Sigmoid colon (tissue), 6 donors: ENCODE measurements at regions not wholly inside any gene's neighbourhood (a gene's known extent, or its start where the extent isn't known, plus 50 kb on each side); places are given as distances from the start of the nearest gene placed in this dataset.

ENCODE experiments used
- DNase-seq: peaks from one replicate; pipeline ENCODE4 v3.0.0-alpha.2; 2019
- H3K27ac ChIP-seq, 4 donors: fragments of 200-600 bp; sonication (generic); one replicate each; pipeline ENCODE4 v1.5.1; 2016 to 2019; ENCODE audit warnings: mild to moderate bottlenecking in 1 of 4
- H3K27me3 ChIP-seq, 3 donors: fragments of 200-600 bp; sonication (generic); one replicate each; pipeline ENCODE4 v1.5.1; 2019; ENCODE audit warnings: mild to moderate bottlenecking in 1 of 3
- H3K36me3 ChIP-seq, 4 donors: fragments of 200-600 bp; sonication (generic); one replicate each; pipeline ENCODE4 v1.5.1; 2016 to 2019
- H3K4me1 ChIP-seq, 4 donors: fragments of 200-600 bp; sonication (generic); one replicate each; pipeline ENCODE4 v1.5.1; 2017 to 2019
- H3K4me3 ChIP-seq, 4 donors: fragments of 200-600 bp; sonication (generic); one replicate each; pipeline ENCODE4 v1.5.1; 2017 to 2019; ENCODE audit warnings: mild to moderate bottlenecking in 2 of 4, moderate library complexity in 1 of 4
- H3K9me3 ChIP-seq, 4 donors: fragments of 200-600 bp in 3 of 4; sonication (generic) in 3 of 4; one replicate each; pipeline versions ENCODE4 v1.5.1 to v1.6.1; 2013 to 2019
- EP300 ChIP-seq, 4 donors: sonication (generic); formaldehyde crosslinking; IDR thresholded peaks; one replicate each; pipeline ENCODE4 v1.6.1; 2017; ENCODE audit warnings: antibody characterized with exemption in 4 of 4
- POLR2A ChIP-seq, 2 donors: fragments of 450-650 bp; IDR thresholded peaks; one replicate each; pipeline ENCODE4 v1.6.1; 2016; ENCODE audit warnings: antibody characterized with exemption in 2 of 2, mild to moderate bottlenecking in 2 of 2, moderate library complexity in 2 of 2
- POLR2AphosphoS5 ChIP-seq, 4 donors: sonication (generic); formaldehyde crosslinking; IDR thresholded peaks; one replicate each; pipeline ENCODE4 v1.6.1; 2017; ENCODE audit warnings: antibody characterized with exemption in 4 of 4
- WGBS, 2 donors: extraction: QIAGEN DNeasy Blood & Tissue Kit; methylation state at CpG; one replicate each; pipeline ENCODE4 v1.1.7; 2013; 5-methylcytosine and 5-hydroxymethylcytosine counted together
- intact Hi-C: fragments of 100-400 bp; cut with DNase I; formaldehyde crosslinking; loops from one replicate; pipeline ENCODE4 v1.15.1; 2023
- TF ChIP-seq, protein P1 (sequence below), 4 experiments: fragments of 450-650 bp in 3 of 4; fragments of 200-600 bp in 1 of 4; IDR thresholded peaks; one replicate each; pipeline ENCODE4 v1.5.1; 2016 to 2019; ENCODE audit warnings: antibody characterized with exemption in 4 of 4, mild to moderate bottlenecking in 3 of 4, moderate library complexity in 2 of 4
- donor health status: healthy with polysubstance abuse.
- donor health status: healthy.

DNA sequence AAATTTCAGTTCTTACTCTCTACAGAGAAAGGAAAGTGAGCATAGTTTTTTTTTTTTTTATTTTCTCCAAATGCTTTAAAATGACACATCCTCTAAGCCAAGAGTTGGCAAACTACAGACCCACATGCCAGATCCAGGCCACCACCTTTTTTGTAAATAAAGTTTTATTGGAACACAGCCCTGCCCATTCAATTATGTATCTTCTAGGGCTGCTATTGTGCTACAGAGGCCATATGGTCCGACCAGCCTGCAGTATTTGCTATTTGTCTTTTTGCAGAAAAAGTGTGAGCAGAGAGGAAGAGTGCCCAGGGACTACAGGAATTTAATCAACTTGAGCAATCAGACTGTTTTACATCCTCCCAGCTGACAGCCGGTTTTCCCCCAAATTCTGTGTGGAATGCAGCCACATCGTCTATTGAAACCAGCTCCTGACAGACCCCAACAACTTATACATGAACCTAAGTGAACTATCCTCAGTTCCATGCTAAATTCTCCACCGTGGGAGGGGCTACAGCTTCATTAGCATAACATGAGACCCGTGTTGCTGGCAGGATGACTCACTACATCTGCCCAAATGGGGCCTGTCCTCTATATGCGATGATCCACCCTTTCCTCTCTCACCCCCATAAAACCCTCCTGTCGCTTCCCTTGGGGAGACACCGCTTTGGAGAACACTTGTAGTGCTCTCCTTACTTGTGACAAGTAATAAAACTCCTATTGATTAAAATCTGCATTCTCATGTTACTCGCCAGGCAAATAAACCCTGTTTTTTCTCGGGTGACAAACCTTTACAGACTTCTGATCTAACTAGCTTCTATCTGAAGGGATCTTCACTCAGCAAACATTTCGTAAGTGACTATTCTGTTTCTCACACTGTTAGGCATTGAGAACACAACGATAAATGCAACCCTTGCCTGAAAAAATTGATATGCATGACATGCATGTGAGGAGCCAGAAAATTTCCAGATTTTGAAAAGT lies 149.4 kb upstream of the HS3ST3A1 start:
- TF ChIP-seq EP300 (IDR thresholded peaks at IDR 0.05) (no peak), POLR2A (IDR thresholded peaks at IDR 0.05) (no peak), POLR2AphosphoS5 (IDR thresholded peaks at IDR 0.05) (no peak)
- TF ChIP-seq, protein P1, sequence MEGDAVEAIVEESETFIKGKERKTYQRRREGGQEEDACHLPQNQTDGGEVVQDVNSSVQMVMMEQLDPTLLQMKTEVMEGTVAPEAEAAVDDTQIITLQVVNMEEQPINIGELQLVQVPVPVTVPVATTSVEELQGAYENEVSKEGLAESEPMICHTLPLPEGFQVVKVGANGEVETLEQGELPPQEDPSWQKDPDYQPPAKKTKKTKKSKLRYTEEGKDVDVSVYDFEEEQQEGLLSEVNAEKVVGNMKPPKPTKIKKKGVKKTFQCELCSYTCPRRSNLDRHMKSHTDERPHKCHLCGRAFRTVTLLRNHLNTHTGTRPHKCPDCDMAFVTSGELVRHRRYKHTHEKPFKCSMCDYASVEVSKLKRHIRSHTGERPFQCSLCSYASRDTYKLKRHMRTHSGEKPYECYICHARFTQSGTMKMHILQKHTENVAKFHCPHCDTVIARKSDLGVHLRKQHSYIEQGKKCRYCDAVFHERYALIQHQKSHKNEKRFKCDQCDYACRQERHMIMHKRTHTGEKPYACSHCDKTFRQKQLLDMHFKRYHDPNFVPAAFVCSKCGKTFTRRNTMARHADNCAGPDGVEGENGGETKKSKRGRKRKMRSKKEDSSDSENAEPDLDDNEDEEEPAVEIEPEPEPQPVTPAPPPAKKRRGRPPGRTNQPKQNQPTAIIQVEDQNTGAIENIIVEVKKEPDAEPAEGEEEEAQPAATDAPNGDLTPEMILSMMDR (IDR thresholded peaks at IDR 0.05): no peak
- Histone ChIP-seq H3K27ac (no peak overlapping the region), H3K27me3 (no peaks in the 10 kb centered on the region), H3K4me3 (no peak overlapping the region), H3K36me3 (no peaks in the 10 kb centered on the region), H3K9me3 (no peaks in the 10 kb centered on the region), H3K4me1 (no peaks in the 10 kb centered on the region)
- 50 to 55% methylated on average over 12 of the region's 12 CpGs for WGBS, 2 donors
- intact Hi-C loops: no loop called here
- no peak for DNase-seq

DNA sequence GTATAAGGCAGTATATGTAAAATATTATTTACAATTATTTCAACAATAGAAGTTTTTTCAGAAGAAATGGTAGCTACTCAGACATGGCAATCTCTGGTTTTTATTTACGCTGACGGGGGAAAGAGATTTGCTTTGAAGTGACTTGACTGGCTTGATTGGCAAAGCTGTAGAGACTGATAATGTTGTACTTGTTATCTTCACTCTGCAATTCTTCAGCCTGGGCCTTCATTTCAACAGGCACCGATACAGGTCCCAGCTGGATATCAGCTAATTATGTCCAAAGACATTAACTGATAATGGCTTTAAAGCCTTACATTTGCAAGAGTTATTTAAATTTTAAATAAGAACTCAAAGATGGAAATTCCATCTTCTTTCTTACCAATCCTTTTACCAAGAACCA lies 151.4 kb upstream of the HS3ST3A1 start:
- H3K27me3 ChIP-seq: no peaks in the 10 kb centered on the region
- WGBS, 2 donors: 83 to 89% methylated on average over 3 of the region's 3 CpGs
- TF ChIP-seq POLR2AphosphoS5 (IDR thresholded peaks at IDR 0.05): no peak
- TF ChIP-seq EP300 (IDR thresholded peaks at IDR 0.05): no peak
- TF ChIP-seq, protein P1 (IDR thresholded peaks at IDR 0.05): no peak
- TF ChIP-seq POLR2A (IDR thresholded peaks at IDR 0.05): no peak
- no peaks in the 10 kb centered on the region for H3K4me1 ChIP-seq
- no peak overlapping the region for H3K4me3 ChIP-seq
- H3K9me3 ChIP-seq: no peaks in the 10 kb centered on the region
- intact Hi-C loops: no loop called here
- DNase-seq: no peak
- no peak overlapping the region for H3K27ac ChIP-seq
- H3K36me3 ChIP-seq: no peaks in the 10 kb centered on the region

DNA sequence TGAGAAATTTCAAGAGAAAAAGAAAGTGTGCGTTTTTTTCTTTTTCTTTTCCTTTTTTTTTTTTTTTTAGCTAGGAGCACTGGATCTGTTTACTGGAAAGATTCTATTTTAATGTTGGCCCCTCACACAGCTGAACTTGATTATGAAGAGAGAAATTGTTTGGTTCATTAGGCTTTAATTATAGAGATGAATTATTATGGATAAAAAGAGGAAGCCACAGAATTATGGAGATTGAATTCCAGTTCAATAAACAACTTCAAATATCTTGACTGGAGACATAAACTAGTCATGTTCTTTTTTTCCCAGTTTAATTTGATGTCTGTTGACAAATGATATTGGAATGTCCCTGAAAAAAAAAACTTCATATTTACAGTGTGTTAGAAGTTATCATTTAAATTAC lies 152.0 kb upstream of the HS3ST3A1 start:
- no peak overlapping the region for H3K27ac ChIP-seq
- 85 to 90% methylated on average over 1 of the region's 1 CpG for WGBS, 2 donors
- H3K9me3 ChIP-seq: no peaks in the 10 kb centered on the region
- DNase-seq: no peak
- no peak overlapping the region for H3K4me3 ChIP-seq
- H3K27me3 ChIP-seq: no peaks in the 10 kb centered on the region
- no peaks in the 10 kb centered on the region for H3K36me3 ChIP-seq
- H3K4me1 ChIP-seq: no peaks in the 10 kb centered on the region
- intact Hi-C loops: no loop called here
- TF ChIP-seq, protein P1 (IDR thresholded peaks at IDR 0.05): no peak
- TF ChIP-seq POLR2AphosphoS5 (IDR thresholded peaks at IDR 0.05) (no peak), EP300 (IDR thresholded peaks at IDR 0.05) (no peak), POLR2A (IDR thresholded peaks at IDR 0.05) (no peak)

DNA sequence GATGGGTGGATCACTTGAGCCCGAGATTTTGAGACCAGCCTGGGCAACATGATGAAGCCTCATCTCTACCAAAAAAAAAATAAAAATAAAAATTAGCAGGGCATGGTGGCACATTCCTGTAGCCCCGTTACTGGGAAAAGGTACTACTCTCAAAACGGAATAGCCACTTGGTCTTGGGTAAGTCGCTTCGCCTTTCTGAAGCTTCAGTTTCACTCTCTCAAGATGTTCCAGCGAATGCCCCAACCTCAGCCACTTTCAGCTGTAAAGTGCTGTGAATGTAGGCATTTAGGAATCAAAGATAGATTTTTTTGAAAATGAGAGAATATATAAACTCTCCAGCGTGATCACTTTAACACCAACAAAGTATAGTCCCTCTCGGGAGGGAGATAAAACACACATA lies 154.1 kb upstream of the HS3ST3A1 start:
- Histone ChIP-seq H3K36me3 (no peaks in the 10 kb centered on the region), H3K27ac (no peak overlapping the region), H3K9me3 (no peaks in the 10 kb centered on the region), H3K4me1 (no peaks in the 10 kb centered on the region), H3K27me3 (no peaks in the 10 kb centered on the region), H3K4me3 (no peak overlapping the region)
- 86 to 91% methylated on average over 8 of the region's 8 CpGs for WGBS, 2 donors
- DNase-seq: no peak
- TF ChIP-seq POLR2A (IDR thresholded peaks at IDR 0.05) (no peak), POLR2AphosphoS5 (IDR thresholded peaks at IDR 0.05) (no peak), EP300 (IDR thresholded peaks at IDR 0.05) (no peak)
- TF ChIP-seq, protein P1 (IDR thresholded peaks at IDR 0.05): no peak
- intact Hi-C loops: no loop called here
